Gastrocnemius medialis (tissue), 4 donors: ENCODE measurements at regions not wholly inside any gene's neighbourhood (a gene's known extent, or its start where the extent isn't known, plus 50 kb on each side); places are given as distances from the start of the nearest gene placed in this dataset.

Source experiments
- POLR2A ChIP-seq, 2 donors: fragments of 450-650 bp; IDR thresholded peaks; one replicate each; pipeline ENCODE4 v1.6.1; 2017; ENCODE audit warnings: antibody characterized with exemption in 2 of 2, mild to moderate bottlenecking in 2 of 2, moderate library complexity in 2 of 2
- TF ChIP-seq, protein P1 (sequence below), 5 experiments: fragments of 450-650 bp in 3 of 5; fragments of 200-600 bp in 2 of 5; sonication (generic) in 2 of 5; IDR thresholded peaks in 4 of 5; conservative IDR thresholded peaks in 1 of 5; 1 replicate in 4 of 5; 2 replicates in 1 of 5; pipeline ENCODE4 v1.5.1; 2016 to 2019; ENCODE audit warnings: antibody characterized with exemption in 5 of 5, mild to moderate bottlenecking in 3 of 5, moderate library complexity in 3 of 5

DNA sequence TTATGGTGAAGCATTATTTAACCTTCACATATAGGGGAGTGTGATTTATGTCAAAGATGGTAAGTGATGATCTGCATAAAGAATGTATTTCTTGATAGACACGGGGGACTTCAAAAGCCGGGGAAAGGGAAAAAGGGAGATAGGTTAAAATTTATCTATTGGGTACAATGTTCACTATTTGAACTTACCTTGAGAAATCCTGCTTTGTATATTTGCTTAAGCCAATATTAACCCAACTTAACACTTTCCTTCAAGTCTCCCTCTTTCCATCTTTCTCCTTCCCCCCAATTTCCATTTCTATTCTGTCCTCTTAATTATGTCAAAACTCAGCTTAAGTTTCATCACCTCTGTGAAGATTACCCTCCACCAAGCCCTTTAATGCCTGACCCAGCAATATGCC is 149.0 kb upstream of the ANK2 start:
- TF ChIP-seq POLR2A (IDR thresholded peaks at IDR 0.05): no peak
- TF ChIP-seq, protein P1, sequence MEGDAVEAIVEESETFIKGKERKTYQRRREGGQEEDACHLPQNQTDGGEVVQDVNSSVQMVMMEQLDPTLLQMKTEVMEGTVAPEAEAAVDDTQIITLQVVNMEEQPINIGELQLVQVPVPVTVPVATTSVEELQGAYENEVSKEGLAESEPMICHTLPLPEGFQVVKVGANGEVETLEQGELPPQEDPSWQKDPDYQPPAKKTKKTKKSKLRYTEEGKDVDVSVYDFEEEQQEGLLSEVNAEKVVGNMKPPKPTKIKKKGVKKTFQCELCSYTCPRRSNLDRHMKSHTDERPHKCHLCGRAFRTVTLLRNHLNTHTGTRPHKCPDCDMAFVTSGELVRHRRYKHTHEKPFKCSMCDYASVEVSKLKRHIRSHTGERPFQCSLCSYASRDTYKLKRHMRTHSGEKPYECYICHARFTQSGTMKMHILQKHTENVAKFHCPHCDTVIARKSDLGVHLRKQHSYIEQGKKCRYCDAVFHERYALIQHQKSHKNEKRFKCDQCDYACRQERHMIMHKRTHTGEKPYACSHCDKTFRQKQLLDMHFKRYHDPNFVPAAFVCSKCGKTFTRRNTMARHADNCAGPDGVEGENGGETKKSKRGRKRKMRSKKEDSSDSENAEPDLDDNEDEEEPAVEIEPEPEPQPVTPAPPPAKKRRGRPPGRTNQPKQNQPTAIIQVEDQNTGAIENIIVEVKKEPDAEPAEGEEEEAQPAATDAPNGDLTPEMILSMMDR (IDR thresholded peaks at IDR 0.05 in 4 of 5, conservative IDR thresholded peaks at IDR 0.05 in 1 of 5): no peak
